Activated T-cell treated with anti-CD3 and anti-CD28 coated beads for 24 hours (primary cell): ENCODE measurements at regions not wholly inside any gene's neighbourhood (a gene's known extent, or its start where the extent isn't known, plus 50 kb on each side); places are given as distances from the start of the nearest gene placed in this dataset.

Experiments
- DNase-seq: peaks from one replicate; pipeline ENCODE4 v3.0.0-alpha.2; 2020; ENCODE audit warnings: low read depth

- DNase-seq: no peak
Observed at GRCh38 chr5:107146901-107147300, 523.8 kb downstream of the EFNA5 start.

- no peak for DNase-seq
Observed at GRCh38 chr5:107135391-107135790, 535.3 kb downstream of the EFNA5 start.

- DNase-seq: no peak
Observed at GRCh38 chr5:107134931-107135330, 535.8 kb downstream of the EFNA5 start.

- DNase-seq: no peak
Observed at GRCh38 chr5:107129051-107129450, 541.7 kb downstream of the EFNA5 start.

- DNase-seq: no peak
Observed at GRCh38 chr5:107127878-107128277, 542.9 kb downstream of the EFNA5 start.

GRCh38 chr5:107126341-107126740 is 544.4 kb downstream of the EFNA5 start:
- no peak for DNase-seq

- DNase-seq: no peak
Observed at GRCh38 chr5:107124376-107124775, 546.4 kb downstream of the EFNA5 start.

- no peak for DNase-seq
Observed at GRCh38 chr5:107123014-107123413, 547.7 kb downstream of the EFNA5 start.

GRCh38 chr5:107121793-107122519 is 548.8 kb downstream of the EFNA5 start:
- DNase-seq: no peak

- DNase-seq: no peak
Observed at GRCh38 chr5:107119656-107120055, 551.1 kb downstream of the EFNA5 start.

GRCh38 chr5:107118184-107119019 is 552.3 kb downstream of the EFNA5 start:
- no peak for DNase-seq

GRCh38 chr5:107112216-107112615 is 558.5 kb downstream of the EFNA5 start:
- no peak for DNase-seq

GRCh38 chr5:107104040-107104995 is 566.4 kb downstream of the EFNA5 start:
- no peak for DNase-seq

- DNase-seq: no peak
Observed at GRCh38 chr5:107103522-107103921, 567.2 kb downstream of the EFNA5 start.

GRCh38 chr5:107100121-107100520 is 570.6 kb downstream of the EFNA5 start:
- no peak for DNase-seq

- no peak for DNase-seq
Observed at GRCh38 chr5:107099506-107099905, 571.2 kb downstream of the EFNA5 start.

GRCh38 chr5:107092695-107093094 is 578.0 kb downstream of the EFNA5 start:
- no peak for DNase-seq

GRCh38 chr5:107090506-107090905 is 580.2 kb downstream of the EFNA5 start:
- no peak for DNase-seq

GRCh38 chr5:107088907-107089306 is 581.8 kb downstream of the EFNA5 start:
- no peak for DNase-seq

GRCh38 chr5:107085572-107085971 is 585.2 kb downstream of the EFNA5 start:
- no peak for DNase-seq

- DNase-seq: no peak
Observed at GRCh38 chr5:107074996-107075395, 595.7 kb downstream of the EFNA5 start.

GRCh38 chr5:107072967-107073366 is 597.8 kb downstream of the EFNA5 start:
- DNase-seq: no peak
